KG1 (cell line): ENCODE measurements at regions not wholly inside any gene's neighbourhood (a gene's known extent, or its start where the extent isn't known, plus 50 kb on each side); places are given as distances from the start of the nearest gene placed in this dataset.
A peak's percentile ranks its signal among the peaks of the same experiment; 100 is the strongest.

Source experiments
- DNase-seq: peaks from one replicate; lab custom pipeline; 2025; lab: John Stamatoyannopoulos, UW

- DNase-seq: no peak
These were observed 479.5 kb downstream of the TNS1 start for GRCh38 chr2:217523286-217523685.

- DNase-seq: no peak
These were observed 481.0 kb downstream of the TNS1 start for GRCh38 chr2:217521820-217522219.

GRCh38 chr2:217520356-217521010 is 482.3 kb downstream of the TNS1 start:
- DNase-seq: no peak

- no peak for DNase-seq
These were observed 485.4 kb downstream of the TNS1 start for GRCh38 chr2:217517402-217517801.

DNA sequence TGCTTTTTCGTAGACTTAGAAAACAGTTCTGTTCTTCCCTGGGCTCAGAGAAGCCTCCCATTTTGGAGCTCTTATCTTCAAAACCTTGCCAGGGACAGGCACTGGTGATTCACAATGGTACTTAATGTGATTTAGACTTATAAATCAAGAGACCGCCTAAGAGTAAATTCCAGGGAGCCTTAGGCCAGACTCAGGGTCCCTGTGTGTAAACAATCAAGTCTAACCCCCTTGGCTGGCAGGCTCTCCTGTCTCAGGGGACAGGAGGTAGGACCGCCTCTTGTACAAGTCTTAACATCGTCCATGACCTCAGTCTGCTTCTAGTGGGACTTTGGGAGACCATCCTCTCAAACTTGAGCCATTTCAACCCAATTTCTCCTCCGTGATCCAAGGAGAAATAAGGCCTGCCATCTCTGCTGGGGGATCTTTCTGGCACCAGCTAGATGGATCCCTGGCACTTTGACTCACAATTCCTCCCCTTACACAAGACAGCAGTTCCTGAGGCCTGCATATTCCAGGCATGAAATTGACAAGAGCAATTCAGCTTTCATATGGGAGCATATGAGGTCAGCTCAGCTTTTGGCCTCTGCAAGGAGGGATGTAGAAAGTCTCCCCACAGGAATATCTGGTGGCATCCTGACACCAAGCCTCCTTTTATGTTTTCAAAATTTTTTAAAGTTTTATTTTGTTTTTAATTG is 487.0 kb downstream of the TNS1 start:
- no peak for DNase-seq

- DNase-seq: no peak
These were observed 489.5 kb downstream of the TNS1 start for GRCh38 chr2:217513258-217513657.

DNA sequence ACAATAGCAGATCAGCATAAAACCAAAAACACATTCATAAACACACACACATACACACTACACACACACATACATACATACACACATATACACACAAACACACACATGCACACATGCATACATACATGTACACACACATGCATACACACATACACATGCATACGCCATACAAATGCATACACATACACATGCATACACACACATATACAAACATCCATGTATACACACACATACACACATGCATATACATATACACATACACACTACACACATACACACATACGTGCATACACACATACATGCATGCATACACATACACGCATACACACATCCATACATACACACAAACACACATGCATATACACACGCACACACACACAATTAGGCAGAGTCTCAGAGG is 490.1 kb downstream of the TNS1 start:
- no peak for DNase-seq

GRCh38 chr2:217512259-217512658 is 490.5 kb downstream of the TNS1 start:
- no peak for DNase-seq

DNA sequence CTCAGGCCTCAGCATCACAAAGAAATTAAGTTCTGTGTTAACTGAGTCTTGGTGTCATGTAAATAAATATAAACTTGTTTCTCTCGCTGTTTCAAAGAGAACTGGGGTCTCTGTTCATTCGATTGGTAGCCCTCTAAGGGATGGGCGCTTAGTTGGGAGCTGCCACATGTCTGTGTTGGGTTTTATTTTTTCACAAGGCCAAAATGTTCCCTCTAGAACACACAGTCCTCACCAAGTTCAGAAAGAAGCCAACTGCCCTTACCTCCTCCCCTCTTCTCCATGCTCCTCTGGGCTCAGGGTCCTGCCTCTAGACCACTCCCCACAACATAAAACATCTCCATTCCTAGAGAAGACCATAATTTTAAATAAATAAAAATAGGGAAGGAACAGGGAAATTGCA is 490.9 kb downstream of the TNS1 start:
- DNase-seq: no peak

GRCh38 chr2:217510771-217511291 is 492.0 kb downstream of the TNS1 start:
- peak; percentile 68 for DNase-seq

DNA sequence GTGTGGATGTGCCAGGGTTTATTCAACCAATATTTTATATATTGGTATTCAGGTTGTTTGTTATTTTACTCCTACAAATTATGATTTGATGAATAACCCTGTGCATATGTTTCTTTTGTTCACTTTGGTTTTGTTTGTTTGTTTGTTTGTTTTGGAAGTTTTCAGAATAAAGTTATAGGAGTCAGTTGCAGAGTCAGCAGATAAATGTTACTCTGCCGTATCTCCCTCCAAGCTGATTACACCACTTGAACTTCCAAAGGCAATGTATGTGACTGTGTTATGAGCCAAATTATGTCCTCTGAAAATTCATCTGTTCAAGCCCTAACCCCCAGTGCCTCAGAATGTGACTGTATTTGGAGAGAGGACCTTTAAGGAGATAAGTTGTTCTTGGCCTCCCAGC is 497.5 kb downstream of the TNS1 start:
- no peak for DNase-seq

DNA sequence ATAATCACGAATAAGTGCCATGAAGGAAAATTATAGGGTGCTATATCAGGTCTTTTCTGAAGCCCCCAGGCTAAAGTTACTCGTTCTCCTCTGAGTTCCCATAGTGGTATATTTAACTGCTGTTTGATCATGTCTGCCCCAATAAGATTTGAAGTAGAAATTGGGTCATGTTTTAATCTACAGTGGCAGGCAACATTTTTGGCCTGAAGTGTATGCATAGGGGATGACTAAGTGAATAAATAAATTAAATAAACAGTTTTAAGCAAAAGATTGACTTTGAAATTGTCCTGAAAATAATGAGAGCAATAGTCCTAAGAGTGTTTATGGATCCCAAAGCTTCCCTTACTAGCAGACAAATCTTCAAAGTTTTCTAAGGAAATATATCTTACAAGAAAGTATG is 500.9 kb downstream of the TNS1 start:
- no peak for DNase-seq

- no peak for DNase-seq
These were observed 504.9 kb downstream of the TNS1 start for GRCh38 chr2:217497843-217498377.

DNA sequence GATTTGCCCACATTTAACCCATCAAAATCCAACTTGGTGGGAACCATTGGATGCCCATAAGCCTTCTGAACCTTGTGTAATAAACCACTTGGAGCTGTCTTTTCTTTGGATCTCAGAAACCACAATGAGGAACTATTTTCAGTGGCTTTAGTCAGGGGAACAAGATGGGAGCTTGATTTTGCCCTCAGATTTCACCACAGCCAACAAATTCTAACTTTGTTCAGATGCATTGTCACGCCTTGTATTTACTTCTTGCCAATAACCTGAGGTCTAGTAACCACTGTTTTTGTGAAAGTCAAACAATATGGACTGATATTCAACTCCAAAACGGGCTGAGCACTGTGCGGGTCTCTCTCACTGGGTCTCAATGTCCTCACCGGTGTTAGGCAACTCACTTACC is 508.2 kb downstream of the TNS1 start:
- DNase-seq: no peak

DNA sequence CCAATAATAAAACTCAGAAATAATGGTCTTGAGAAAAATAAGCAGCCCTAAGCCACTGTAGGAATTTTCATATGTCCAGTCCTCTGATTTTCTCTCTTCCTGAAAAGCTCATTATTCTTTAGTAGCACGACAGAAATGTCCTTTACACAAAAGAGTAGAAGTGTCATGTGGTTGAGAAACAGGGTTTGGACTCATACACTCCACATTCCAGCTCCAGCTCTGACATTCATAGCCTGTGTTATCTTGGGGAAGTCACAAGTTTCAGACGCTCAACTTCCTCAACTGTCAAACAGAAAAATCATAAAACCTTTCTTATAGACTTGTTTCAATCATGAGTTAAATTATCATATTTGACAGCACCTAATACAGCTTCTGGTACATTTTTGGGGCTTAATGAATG is 511.5 kb downstream of the TNS1 start:
- DNase-seq: no peak

DNA sequence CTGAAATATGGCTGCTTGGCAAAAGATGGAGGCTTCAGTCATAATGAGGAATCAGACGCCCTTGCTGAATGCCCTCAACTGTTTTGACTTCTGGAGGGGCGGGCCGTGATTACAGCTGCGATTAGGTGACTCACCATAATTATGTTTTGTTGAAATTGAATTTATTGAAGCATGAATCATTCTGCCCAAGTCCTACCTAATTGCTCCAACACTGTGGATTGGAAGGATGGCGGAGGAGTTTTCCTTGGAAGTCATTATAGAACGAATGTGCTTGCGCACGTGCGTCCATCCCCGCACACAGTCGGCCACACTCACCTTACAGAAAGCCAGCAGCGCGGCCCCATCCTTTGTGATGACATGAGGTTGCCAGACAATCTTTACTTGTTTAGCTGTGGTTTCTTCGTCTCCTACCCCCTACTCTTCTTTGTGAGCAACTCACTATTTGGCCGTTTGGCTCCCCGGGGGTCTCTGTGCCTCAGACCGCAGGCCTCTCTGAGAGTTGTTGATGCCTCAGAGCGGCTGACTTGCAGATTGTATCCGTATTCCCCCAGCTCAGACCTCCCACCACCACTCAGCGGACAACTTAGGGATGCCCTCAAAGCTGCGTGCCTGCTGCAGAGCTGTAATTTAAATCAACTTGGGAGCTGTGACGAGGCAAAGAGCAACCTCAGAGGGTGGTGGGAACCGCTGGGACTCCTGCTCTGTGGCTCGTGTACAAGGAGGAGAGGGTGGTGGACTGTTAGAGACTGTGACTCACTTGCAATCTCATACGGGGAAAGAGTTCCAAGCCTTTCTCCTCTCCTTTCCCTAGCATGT is 513.4 kb downstream of the TNS1 start:
- no peak for DNase-seq

DNA sequence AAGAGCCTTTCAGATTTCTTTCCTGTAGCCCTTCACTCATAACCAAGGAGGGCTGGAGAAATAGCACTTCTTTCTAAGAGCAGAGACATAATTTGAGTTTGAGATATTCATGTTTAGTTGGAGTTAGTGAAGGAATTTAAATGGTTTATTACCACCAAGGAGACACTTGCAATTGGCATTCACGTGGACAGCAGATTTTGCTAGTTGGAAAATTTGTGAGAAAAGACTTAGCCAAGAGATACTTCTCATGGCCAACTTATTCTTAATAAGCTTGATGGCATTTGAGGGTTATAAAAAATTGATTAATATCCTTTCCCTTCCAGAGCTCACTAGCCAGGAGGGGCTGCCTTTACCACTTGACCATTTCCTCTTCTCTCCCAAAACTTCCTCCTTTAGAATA is 518.7 kb downstream of the TNS1 start:
- no peak for DNase-seq

GRCh38 chr2:217482056-217482710 is 520.6 kb downstream of the TNS1 start:
- no peak for DNase-seq

DNA sequence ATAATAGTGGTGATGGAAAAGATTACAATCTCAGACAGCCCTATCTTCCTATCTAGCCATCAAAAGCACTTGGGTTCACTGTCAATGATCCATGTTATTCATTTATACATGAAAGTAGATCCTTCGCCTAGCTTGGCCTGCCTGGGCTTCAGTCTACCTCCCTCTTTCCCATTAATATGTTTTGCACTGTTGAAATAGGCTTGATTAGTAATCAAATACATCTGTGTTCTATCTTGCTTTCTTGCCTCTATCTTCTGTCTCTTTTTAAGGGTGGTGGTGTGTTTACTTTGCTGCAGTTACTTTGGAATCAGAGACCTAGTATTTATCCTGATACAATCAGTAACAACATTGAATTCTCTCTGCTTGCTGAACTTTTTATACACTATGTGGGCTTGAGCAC is 521.2 kb downstream of the TNS1 start:
- DNase-seq: no peak

GRCh38 chr2:217479566-217479965 is 523.2 kb downstream of the TNS1 start:
- DNase-seq: no peak

- DNase-seq: no peak
These were observed 523.9 kb downstream of the TNS1 start for GRCh38 chr2:217478831-217479455.

DNA sequence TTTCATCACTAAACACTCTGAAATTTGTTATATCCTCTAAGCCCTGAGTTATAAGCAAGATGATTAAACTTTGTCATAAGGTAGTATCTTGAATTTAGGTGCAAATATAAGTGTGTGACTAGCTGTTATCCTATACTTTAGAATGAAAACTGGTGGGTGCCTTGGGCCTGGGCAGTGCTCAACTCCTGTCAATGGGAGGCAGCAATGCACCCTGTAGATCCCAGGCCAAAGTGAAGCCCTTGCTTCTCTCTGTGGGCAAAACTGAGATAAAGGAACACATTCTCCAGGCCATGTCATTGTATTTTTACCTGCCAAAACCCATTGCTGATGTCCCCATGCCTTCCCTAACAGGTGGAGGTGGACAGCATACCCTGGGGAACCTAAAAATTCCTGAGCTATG is 525.2 kb downstream of the TNS1 start:
- DNase-seq: no peak
